Peyer's patch (tissue), 4 donors: ENCODE measurements at regions not wholly inside any gene's neighbourhood (a gene's known extent, or its start where the extent isn't known, plus 50 kb on each side); places are given as distances from the start of the nearest gene placed in this dataset.

ENCODE experiments used
- DNase-seq, 3 donors: peaks; one replicate each; pipeline ENCODE4 v3.0.0-alpha.2; 2017 to 2019
- H3K27ac ChIP-seq, 4 donors: fragments of 200-600 bp; sonication (generic); one replicate each; pipeline ENCODE4 v1.5.1; 2016 to 2019
- H3K27me3 ChIP-seq, 2 donors: fragments of 200-600 bp; sonication (generic); one replicate each; pipeline ENCODE4 v1.5.1; 2019
- H3K36me3 ChIP-seq, 3 donors: fragments of 200-600 bp; sonication (generic); one replicate each; pipeline ENCODE4 v1.5.1; 2016 to 2019
- H3K4me1 ChIP-seq, 4 donors: fragments of 200-600 bp; sonication (generic); one replicate each; pipeline ENCODE4 v1.5.1; 2016 to 2019
- H3K4me3 ChIP-seq, 4 donors: fragments of 200-600 bp; sonication (generic); 1 replicate in 3 of 4; 2 replicates in 1 of 4; pipeline ENCODE4 v1.5.1; 2016 to 2019; ENCODE audit warnings: mild to moderate bottlenecking in 1 of 4
- H3K9me3 ChIP-seq, 4 donors: fragments of 200-600 bp; sonication (generic); one replicate each; pipeline ENCODE4 v1.5.1; 2016 to 2019; ENCODE audit warnings: mild to moderate bottlenecking in 1 of 4
- POLR2A ChIP-seq, 2 donors: fragments of 450-650 bp; IDR thresholded peaks; one replicate each; pipeline ENCODE4 v1.5.1; 2017; ENCODE audit warnings: antibody characterized with exemption in 2 of 2, mild to moderate bottlenecking in 2 of 2, moderate library complexity in 2 of 2
- TF ChIP-seq, protein P1 (sequence below), 6 experiments: fragments of 450-650 bp in 4 of 6; fragments of 200-600 bp in 2 of 6; sonication (generic) in 1 of 6; IDR thresholded peaks; one replicate each; pipeline ENCODE4 v1.5.1; 2017 to 2019; ENCODE audit warnings: antibody characterized with exemption in 6 of 6, mild to moderate bottlenecking in 3 of 6, moderate library complexity in 1 of 6

DNA sequence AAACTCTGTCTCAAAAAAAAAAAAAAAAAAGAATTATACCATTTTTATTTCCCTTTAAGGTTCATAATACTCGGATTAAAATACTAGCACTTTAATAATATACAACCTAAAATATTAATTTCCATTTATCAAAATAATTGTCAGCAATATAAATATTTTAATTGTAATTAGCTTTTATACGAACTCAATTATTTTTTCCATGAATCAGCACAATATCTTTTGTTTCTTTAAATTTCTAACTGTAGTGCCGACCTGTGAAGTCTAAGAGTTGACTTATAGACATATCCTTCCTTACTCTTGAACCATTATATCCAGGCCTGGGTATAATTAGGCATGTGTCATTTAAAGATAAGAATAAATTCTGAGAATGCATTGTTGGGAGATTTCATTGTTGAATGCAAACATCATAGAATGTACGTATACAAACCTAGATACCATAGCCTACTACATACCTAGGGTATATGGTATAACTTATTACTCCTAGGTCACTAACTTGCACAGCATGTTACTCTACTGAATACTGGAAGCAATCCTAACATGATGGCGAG, 996.7 kb upstream of the TMPRSS15 start:
- Histone ChIP-seq H3K36me3 (no peaks in the 10 kb centered on the region), H3K27me3 (no peaks in the 10 kb centered on the region), H3K9me3 (no peaks in the 10 kb centered on the region), H3K27ac (no peak overlapping the region), H3K4me3 (no peak overlapping the region), H3K4me1 (no peaks in the 10 kb centered on the region)
- no peak for DNase-seq
- no peak for TF ChIP-seq POLR2A (IDR thresholded peaks at IDR 0.05)
- TF ChIP-seq, protein P1, sequence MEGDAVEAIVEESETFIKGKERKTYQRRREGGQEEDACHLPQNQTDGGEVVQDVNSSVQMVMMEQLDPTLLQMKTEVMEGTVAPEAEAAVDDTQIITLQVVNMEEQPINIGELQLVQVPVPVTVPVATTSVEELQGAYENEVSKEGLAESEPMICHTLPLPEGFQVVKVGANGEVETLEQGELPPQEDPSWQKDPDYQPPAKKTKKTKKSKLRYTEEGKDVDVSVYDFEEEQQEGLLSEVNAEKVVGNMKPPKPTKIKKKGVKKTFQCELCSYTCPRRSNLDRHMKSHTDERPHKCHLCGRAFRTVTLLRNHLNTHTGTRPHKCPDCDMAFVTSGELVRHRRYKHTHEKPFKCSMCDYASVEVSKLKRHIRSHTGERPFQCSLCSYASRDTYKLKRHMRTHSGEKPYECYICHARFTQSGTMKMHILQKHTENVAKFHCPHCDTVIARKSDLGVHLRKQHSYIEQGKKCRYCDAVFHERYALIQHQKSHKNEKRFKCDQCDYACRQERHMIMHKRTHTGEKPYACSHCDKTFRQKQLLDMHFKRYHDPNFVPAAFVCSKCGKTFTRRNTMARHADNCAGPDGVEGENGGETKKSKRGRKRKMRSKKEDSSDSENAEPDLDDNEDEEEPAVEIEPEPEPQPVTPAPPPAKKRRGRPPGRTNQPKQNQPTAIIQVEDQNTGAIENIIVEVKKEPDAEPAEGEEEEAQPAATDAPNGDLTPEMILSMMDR (IDR thresholded peaks at IDR 0.05), result no peak

DNA sequence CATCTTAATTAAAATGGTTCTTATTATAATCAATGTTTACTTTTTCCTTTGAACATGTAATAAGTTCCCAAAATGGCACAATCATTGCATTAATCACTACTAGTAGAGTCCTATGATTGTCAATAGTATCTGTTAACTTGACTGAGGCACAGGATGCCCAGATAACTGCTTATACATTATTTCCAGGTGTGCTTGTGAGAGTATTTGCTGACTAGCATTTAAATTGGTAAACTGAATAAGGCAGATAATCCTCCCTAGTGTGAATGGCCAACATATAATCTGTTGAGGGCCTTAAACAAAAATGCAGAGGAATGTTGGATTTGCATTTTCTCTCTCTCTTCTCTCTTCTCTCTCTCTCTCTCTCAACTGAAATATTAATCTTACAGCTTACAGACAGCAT, 999.3 kb upstream of the TMPRSS15 start:
- H3K9me3 ChIP-seq, result no peaks in the 10 kb centered on the region
- no peak overlapping the region for H3K27ac ChIP-seq
- TF ChIP-seq, protein P1 (IDR thresholded peaks at IDR 0.05), result no peak
- no peak for TF ChIP-seq POLR2A (IDR thresholded peaks at IDR 0.05)
- DNase-seq, result no peak
- H3K36me3 ChIP-seq, result no peaks in the 10 kb centered on the region
- H3K4me1 ChIP-seq, result no peaks in the 10 kb centered on the region
- H3K4me3 ChIP-seq, result no peak overlapping the region
- no peaks in the 10 kb centered on the region for H3K27me3 ChIP-seq

DNA sequence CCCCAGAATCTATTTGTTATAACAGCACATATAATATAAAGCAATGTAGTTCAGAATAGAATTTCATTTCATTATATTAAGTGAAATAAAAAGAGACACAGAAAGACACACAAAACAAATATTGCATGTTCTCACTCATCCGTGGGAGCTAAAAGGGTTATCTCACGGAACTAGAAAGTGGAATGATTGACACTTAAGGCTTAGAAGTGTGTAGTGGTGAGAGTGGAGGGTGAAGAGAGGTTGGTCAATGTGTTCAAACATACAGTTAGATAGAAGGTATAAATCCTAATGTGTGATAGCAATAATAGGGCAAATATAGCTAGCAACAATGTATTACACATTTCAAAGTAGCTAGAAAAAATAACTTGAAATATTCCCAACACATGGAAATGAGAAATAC, 1001.7 kb upstream of the TMPRSS15 start:
- Histone ChIP-seq H3K4me1 (no peaks in the 10 kb centered on the region), H3K4me3 (no peak overlapping the region), H3K36me3 (no peaks in the 10 kb centered on the region), H3K27me3 (no peaks in the 10 kb centered on the region), H3K9me3 (no peaks in the 10 kb centered on the region), H3K27ac (no peak overlapping the region)
- TF ChIP-seq, protein P1 (IDR thresholded peaks at IDR 0.05), result no peak
- no peak for TF ChIP-seq POLR2A (IDR thresholded peaks at IDR 0.05)
- no peak for DNase-seq

DNA sequence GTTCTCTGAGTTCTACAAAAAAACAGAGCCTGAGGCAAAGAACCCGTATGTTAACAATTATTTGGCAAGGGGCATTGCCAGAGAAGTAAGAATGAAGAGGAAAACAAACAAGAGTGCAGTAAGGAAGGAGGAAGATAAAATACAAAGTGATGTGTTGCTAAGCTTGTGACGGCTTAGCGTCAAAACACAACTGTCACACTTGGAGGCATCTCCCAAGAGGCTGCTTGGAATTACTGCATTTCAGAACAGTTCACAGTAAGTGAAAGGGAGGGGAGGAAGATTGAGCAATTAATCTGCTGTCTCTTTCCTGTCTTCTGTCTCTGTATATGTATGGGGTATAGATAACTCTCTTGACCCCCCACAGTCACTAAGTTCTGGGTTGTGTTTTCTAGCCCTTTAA, 1017.0 kb upstream of the TMPRSS15 start:
- Histone ChIP-seq H3K9me3 (no peaks in the 10 kb centered on the region), H3K4me3 (no peak overlapping the region), H3K36me3 (no peaks in the 10 kb centered on the region), H3K4me1 (no peaks in the 10 kb centered on the region), H3K27ac (no peak overlapping the region), H3K27me3 (no peaks in the 10 kb centered on the region)
- DNase-seq, result no peak
- TF ChIP-seq POLR2A (IDR thresholded peaks at IDR 0.05), result no peak
- TF ChIP-seq, protein P1 (IDR thresholded peaks at IDR 0.05), result no peak

DNA sequence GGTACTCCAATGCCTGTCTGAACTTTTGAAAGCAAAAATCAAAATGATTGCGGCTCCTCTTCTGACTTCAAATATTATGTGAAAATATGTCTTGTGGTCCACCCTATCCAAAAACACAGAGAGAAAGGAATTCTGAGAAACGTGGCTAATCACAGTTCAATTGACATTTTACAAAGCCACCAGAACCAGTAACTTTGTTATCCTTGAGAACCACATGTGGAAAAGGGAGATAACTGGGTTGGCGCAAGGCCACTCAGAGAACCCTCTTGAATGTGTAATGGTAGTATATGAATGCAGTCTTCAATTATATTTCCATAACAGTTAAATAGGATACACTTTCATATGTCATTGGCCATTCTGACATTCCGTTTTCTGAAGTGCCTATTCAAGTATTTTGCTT, 1030.0 kb upstream of the TMPRSS15 start:
- no peak for DNase-seq
- TF ChIP-seq, protein P1 (IDR thresholded peaks at IDR 0.05), result no peak
- no peak for TF ChIP-seq POLR2A (IDR thresholded peaks at IDR 0.05)
- no peaks in the 10 kb centered on the region for H3K36me3 ChIP-seq
- no peaks in the 10 kb centered on the region for H3K4me1 ChIP-seq
- no peak overlapping the region for H3K4me3 ChIP-seq
- no peak overlapping the region for H3K27ac ChIP-seq
- H3K27me3 ChIP-seq, result no peaks in the 10 kb centered on the region
- H3K9me3 ChIP-seq, result no peaks in the 10 kb centered on the region
